GM23248 (cell line): ENCODE measurements at regions not wholly inside any gene's neighbourhood (a gene's known extent, or its start where the extent isn't known, plus 50 kb on each side); places are given as distances from the start of the nearest gene placed in this dataset.

Experiments
- DNase-seq: peaks from one replicate; pipeline ENCODE4 v3.0.0-alpha.2; 2015
- H2AFZ ChIP-seq: fragments of 200-600 bp; sonication (generic); 2 replicates; pipeline ENCODE4 v1.6.1; 2016; ENCODE audit warnings: antibody characterized with exemption
- H3F3A ChIP-seq: fragments of 200-600 bp; sonication (generic); 2 replicates; pipeline ENCODE4 v1.6.1; 2016; ENCODE audit warnings: mild to moderate bottlenecking, antibody characterized with exemption, mixed run types; ENCODE audit not compliant: insufficient read depth
- H3K27ac ChIP-seq: fragments of 200-600 bp; sonication (generic); 2 replicates; pipeline ENCODE4 v1.5.1; 2016; ENCODE audit warnings: mild to moderate bottlenecking
- H3K27me3 ChIP-seq: fragments of 200-600 bp; sonication (generic); replicated peaks from 2 replicates; pipeline ENCODE4 v1.6.1; 2016; ENCODE audit warnings: mild to moderate bottlenecking; ENCODE audit not compliant: insufficient read depth
- H3K36me3 ChIP-seq: fragments of 200-600 bp; sonication (generic); 2 replicates; pipeline ENCODE4 v1.6.1; 2016; ENCODE audit warnings: low read depth, mild to moderate bottlenecking
- H3K4me1 ChIP-seq: fragments of 200-600 bp; sonication (generic); 2 replicates; pipeline ENCODE4 v1.6.1; 2016; ENCODE audit warnings: mild to moderate bottlenecking; ENCODE audit not compliant: insufficient read depth
- H3K4me2 ChIP-seq: fragments of 200-600 bp; sonication (generic); one replicate; pipeline ENCODE4 v1.6.1; 2016; ENCODE audit warnings: mild to moderate bottlenecking; ENCODE audit not compliant: unreplicated experiment
- H3K4me3 ChIP-seq: fragments of 200-600 bp; sonication (generic); 2 replicates; pipeline ENCODE4 v1.5.1; 2016; ENCODE audit warnings: mild to moderate bottlenecking
- H3K79me2 ChIP-seq: fragments of 200-600 bp; sonication (generic); 2 replicates; pipeline ENCODE4 v1.6.1; 2016; ENCODE audit warnings: mild to moderate bottlenecking; ENCODE audit not compliant: insufficient read depth
- H3K9ac ChIP-seq: fragments of 200-600 bp; sonication (generic); 2 replicates; pipeline ENCODE4 v1.6.1; 2016; ENCODE audit warnings: mild to moderate bottlenecking
- H3K9me2 ChIP-seq: fragments of 200-600 bp; sonication (generic); 2 replicates; pipeline ENCODE4 v1.6.1; 2016; ENCODE audit warnings: mixed run types, mild to moderate bottlenecking, moderate library complexity; ENCODE audit not compliant: insufficient read depth
- H3K9me3 ChIP-seq: fragments of 200-600 bp; sonication (generic); one replicate; pipeline ENCODE4 v1.6.1; 2017; ENCODE audit warnings: low read depth
- H4K20me1 ChIP-seq: fragments of 200-600 bp; sonication (generic); 2 replicates; pipeline ENCODE4 v1.6.0; 2016; ENCODE audit not compliant: insufficient read depth
- EZH2 ChIP-seq: fragments of 200-600 bp; sonication (generic); IDR thresholded peaks from 2 replicates; pipeline ENCODE4 v1.6.1; 2018; ENCODE audit warnings: antibody characterized with exemption, mild to moderate bottlenecking; ENCODE audit not compliant: insufficient read depth, poor library complexity, severe bottlenecking
- EZH2phosphoT487 ChIP-seq: fragments of 200-600 bp; sonication (generic); IDR thresholded peaks from 2 replicates; pipeline ENCODE4 v1.6.1; 2018; ENCODE audit warnings: antibody characterized with exemption, moderate library complexity, mild to moderate bottlenecking, low read depth; ENCODE audit not compliant: insufficient read depth
- WGBS, 2 experiments: methylation state at CpG; one replicate each; pipeline ENCODE4 v1.1.6; 2015 to 2017; ENCODE audit warnings: low lambda C conversion rate in 2 of 2, low coverage in 1 of 2; ENCODE audit errors: missing lambda C conversion rate in 2 of 2; 5-methylcytosine and 5-hydroxymethylcytosine counted together
- in situ Hi-C: fragments of 300-500 bp; cut with MboI; formaldehyde crosslinking; loops from 2 replicates; pipeline ENCODE4 v1.15.0; 2020

- Histone ChIP-seq H3K9me2 (no peaks in the 10 kb centered on the region), H3F3A (no peaks in the 10 kb centered on the region), H3K27ac (no peak overlapping the region), H3K4me2 (no peak overlapping the region), H3K36me3 (no peaks in the 10 kb centered on the region), H3K4me3 (no peak overlapping the region), H4K20me1 (no peaks in the 10 kb centered on the region), H3K79me2 (no peaks in the 10 kb centered on the region), H2AFZ (no peak overlapping the region), H3K27me3 (no peaks in the 10 kb centered on the region), H3K9ac (no peak overlapping the region), H3K9me3 (no peaks in the 10 kb centered on the region), H3K4me1 (no peaks in the 10 kb centered on the region)
- WGBS, 2 experiments, result 25 to 29% methylated on average over 4 of the region's 4 CpGs
- in situ Hi-C loops, result no loop called here
- DNase-seq, result no peak
- TF ChIP-seq EZH2phosphoT487, result no peak
- TF ChIP-seq EZH2, result no peak
Observed at GRCh38 chr10:28840971-28841370, 163.7 kb downstream of the BAMBI start.

GRCh38 chr10:28841625-28842024 lies 164.3 kb downstream of the BAMBI start:
- peak; percentile 20 for DNase-seq
- Histone ChIP-seq H3K9ac (no peak overlapping the region), H3F3A (no peaks in the 10 kb centered on the region), H3K79me2 (no peaks in the 10 kb centered on the region), H3K27me3 (no peaks in the 10 kb centered on the region), H3K9me3 (no peaks in the 10 kb centered on the region), H3K4me1 (no peaks in the 10 kb centered on the region), H4K20me1 (no peaks in the 10 kb centered on the region), H2AFZ (no peak overlapping the region), H3K4me3 (no peak overlapping the region), H3K36me3 (no peaks in the 10 kb centered on the region), H3K9me2 (no peaks in the 10 kb centered on the region), H3K27ac (no peak overlapping the region), H3K4me2 (no peak overlapping the region)
- 7 to 8% methylated on average over 2 of the region's 2 CpGs for WGBS, 2 experiments
- in situ Hi-C loops, result no loop called here
- TF ChIP-seq EZH2phosphoT487 (no peak), EZH2 (no peak)

GRCh38 chr10:28842321-28842720 lies 165.0 kb downstream of the BAMBI start:
- Histone ChIP-seq H3K9ac (no peak overlapping the region), H3K27ac (no peak overlapping the region), H3K79me2 (no peaks in the 10 kb centered on the region), H3K9me2 (no peaks in the 10 kb centered on the region), H3K4me1 (no peaks in the 10 kb centered on the region), H3K4me2 (no peak overlapping the region), H3K36me3 (no peaks in the 10 kb centered on the region), H3K4me3 (no peak overlapping the region), H4K20me1 (no peaks in the 10 kb centered on the region), H3K27me3 (no peaks in the 10 kb centered on the region), H3K9me3 (no peaks in the 10 kb centered on the region), H2AFZ (no peak overlapping the region), H3F3A (no peaks in the 10 kb centered on the region)
- peak; percentile 36 for DNase-seq
- in situ Hi-C loops, result no loop called here
- no peak for TF ChIP-seq EZH2
- TF ChIP-seq EZH2phosphoT487, result no peak
- 26 to 56% methylated on average over 3 of the region's 3 CpGs for WGBS, 2 experiments

- Histone ChIP-seq H3K4me1 (no peaks in the 10 kb centered on the region), H3K4me2 (no peak overlapping the region), H4K20me1 (no peaks in the 10 kb centered on the region), H2AFZ (no peak overlapping the region), H3K36me3 (no peaks in the 10 kb centered on the region), H3K27me3 (no peaks in the 10 kb centered on the region), H3F3A (no peaks in the 10 kb centered on the region), H3K9ac (no peak overlapping the region), H3K79me2 (no peaks in the 10 kb centered on the region), H3K9me3 (no peaks in the 10 kb centered on the region), H3K9me2 (no peaks in the 10 kb centered on the region), H3K27ac (no peak overlapping the region), H3K4me3 (no peak overlapping the region)
- in situ Hi-C loops, result no loop called here
- WGBS, 2 experiments, result 28 to 38% methylated on average over 4 of the region's 4 CpGs
- TF ChIP-seq EZH2phosphoT487, result no peak
- no peak for TF ChIP-seq EZH2
- DNase-seq, result no peak
Observed at GRCh38 chr10:28845009-28845682, 167.8 kb downstream of the BAMBI start.
